A673 (cell line): ENCODE measurements at regions not wholly inside any gene's neighbourhood (a gene's known extent, or its start where the extent isn't known, plus 50 kb on each side); places are given as distances from the start of the nearest gene placed in this dataset.

Experiments used
- BruUV-seq: library from RNA; stranded (reverse); fragments of 400-500 nt; replicated peaks from 2 replicates; lab custom pipeline; 2021; lab: Mats Ljungman, UMichigan
- CTCF ChIA-PET: fragments of 300-600 bp; sonication (Branson Sonifier 250); formaldehyde crosslinking; loops from one replicate; lab custom pipeline; 2022; ENCODE audit warnings: antibody characterized with exemption; lab: Charles Lee
- POLR2A ChIA-PET: fragments of 300-600 bp; sonication (Branson Sonifier 250); formaldehyde crosslinking; loops from one replicate; lab custom pipeline; 2022; ENCODE audit warnings: antibody characterized with exemption; ENCODE audit not compliant: low non-redundant PET; lab: Charles Lee
- DNase-seq: peaks from one replicate; pipeline ENCODE4 v3.0.0-alpha.2; 2015; ENCODE audit warnings: low spot score
- H3K27ac ChIP-seq: fragments of 200-600 bp; sonication (generic); 2 replicates; pipeline ENCODE4 v1.5.1; 2016; ENCODE audit warnings: mixed run types, low read depth, mild to moderate bottlenecking, mixed read lengths, antibody characterized with exemption, low read length; ENCODE audit not compliant: poor library complexity, severe bottlenecking
- H3K27me3 ChIP-seq: fragments of 200-600 bp; sonication (generic); replicated peaks from 2 replicates; pipeline ENCODE4 v1.6.1; 2017; ENCODE audit warnings: mixed run types, low read depth, mild to moderate bottlenecking, mixed read lengths, antibody characterized with exemption, low read length; ENCODE audit not compliant: insufficient read depth, poor library complexity
- H3K36me3 ChIP-seq: fragments of 200-600 bp; sonication (generic); 2 replicates; pipeline ENCODE4 v1.6.1; 2016; ENCODE audit warnings: mixed run types, mild to moderate bottlenecking, mixed read lengths, antibody characterized with exemption, low read length; ENCODE audit not compliant: insufficient read depth, poor library complexity, severe bottlenecking
- H3K4me1 ChIP-seq: fragments of 200-600 bp; sonication (generic); 2 replicates; pipeline ENCODE4 v1.6.1; 2017; ENCODE audit warnings: mixed run types, mild to moderate bottlenecking, mixed read lengths, antibody characterized with exemption, low read length; ENCODE audit not compliant: insufficient read depth, poor library complexity, severe bottlenecking
- H3K4me3 ChIP-seq: fragments of 200-600 bp; sonication (generic); 2 replicates; pipeline ENCODE4 v1.5.1; 2016; ENCODE audit warnings: low read depth, mixed run types, mild to moderate bottlenecking, mixed read lengths, low read length; ENCODE audit not compliant: poor library complexity, severe bottlenecking
- H3K9me3 ChIP-seq: fragments of 200-600 bp; sonication (generic); 2 replicates; pipeline ENCODE4 v1.6.1; 2016; ENCODE audit warnings: mixed run types, low read depth, mild to moderate bottlenecking, mixed read lengths, antibody characterized with exemption, low read length; ENCODE audit not compliant: poor library complexity, severe bottlenecking
- EZH2 ChIP-seq: fragments of 200-600 bp; sonication (generic); IDR thresholded peaks from 2 replicates; pipeline ENCODE4 v1.6.1; 2017; ENCODE audit warnings: borderline replicate concordance, low read depth, mild to moderate bottlenecking, mixed read lengths, antibody characterized with exemption, low read length; ENCODE audit not compliant: poor library complexity, severe bottlenecking
- intact Hi-C: fragments of 100-400 bp; cut with micrococcal nuclease; formaldehyde crosslinking; loops from one replicate; pipeline ENCODE4 v1.10.0; 2022; ENCODE audit not compliant: unreplicated experiment
- TF ChIP-seq, protein P1 (sequence below): fragments of 300-800, 200-600 bp; sonication (generic); conservative IDR thresholded peaks from 2 replicates; pipeline ENCODE4 v1.5.1; 2017; ENCODE audit warnings: low read depth, mild to moderate bottlenecking, antibody characterized with exemption, low read length, moderate library complexity, mixed read lengths

DNA sequence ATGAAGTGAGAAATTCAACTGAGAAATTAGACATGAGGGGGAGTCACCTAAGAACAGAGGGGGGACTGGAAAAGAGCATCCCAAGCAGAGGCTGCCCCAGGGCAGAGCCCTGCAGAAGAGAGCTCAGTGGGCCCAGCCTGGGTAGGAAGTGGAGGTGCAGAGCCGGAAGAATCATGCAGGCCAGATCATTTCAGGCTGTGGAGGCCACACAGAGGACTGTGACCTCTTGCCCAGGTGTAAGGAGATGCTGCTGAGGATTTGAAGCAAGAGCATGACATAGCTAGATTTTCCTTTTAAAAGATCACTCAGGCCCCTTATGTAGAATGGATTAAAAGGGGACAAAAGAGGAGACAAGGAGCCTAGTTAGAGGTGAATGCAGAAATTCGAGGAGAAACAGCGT lies 63.9 kb upstream of the SPATA13 start:
- H3K27ac ChIP-seq = no peak overlapping the region
- no peak for DNase-seq
- H3K27me3 ChIP-seq = no peaks in the 10 kb centered on the region
- ChIA-PET CTCF (no interaction called here), POLR2A (no interaction called here)
- H3K4me3 ChIP-seq = no peak overlapping the region
- TF ChIP-seq, protein P1, sequence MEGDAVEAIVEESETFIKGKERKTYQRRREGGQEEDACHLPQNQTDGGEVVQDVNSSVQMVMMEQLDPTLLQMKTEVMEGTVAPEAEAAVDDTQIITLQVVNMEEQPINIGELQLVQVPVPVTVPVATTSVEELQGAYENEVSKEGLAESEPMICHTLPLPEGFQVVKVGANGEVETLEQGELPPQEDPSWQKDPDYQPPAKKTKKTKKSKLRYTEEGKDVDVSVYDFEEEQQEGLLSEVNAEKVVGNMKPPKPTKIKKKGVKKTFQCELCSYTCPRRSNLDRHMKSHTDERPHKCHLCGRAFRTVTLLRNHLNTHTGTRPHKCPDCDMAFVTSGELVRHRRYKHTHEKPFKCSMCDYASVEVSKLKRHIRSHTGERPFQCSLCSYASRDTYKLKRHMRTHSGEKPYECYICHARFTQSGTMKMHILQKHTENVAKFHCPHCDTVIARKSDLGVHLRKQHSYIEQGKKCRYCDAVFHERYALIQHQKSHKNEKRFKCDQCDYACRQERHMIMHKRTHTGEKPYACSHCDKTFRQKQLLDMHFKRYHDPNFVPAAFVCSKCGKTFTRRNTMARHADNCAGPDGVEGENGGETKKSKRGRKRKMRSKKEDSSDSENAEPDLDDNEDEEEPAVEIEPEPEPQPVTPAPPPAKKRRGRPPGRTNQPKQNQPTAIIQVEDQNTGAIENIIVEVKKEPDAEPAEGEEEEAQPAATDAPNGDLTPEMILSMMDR = no peak
- TF ChIP-seq EZH2 = no peak
- intact Hi-C loops = no loop called here
- H3K36me3 ChIP-seq = no peaks in the 10 kb centered on the region
- BruUV-seq = no TSS peak
- H3K4me1 ChIP-seq = peaks cover 10% of the 10 kb centered on the region
- H3K9me3 ChIP-seq = no peaks in the 10 kb centered on the region

GRCh38 chr13:24097064-24097463 lies 63.5 kb upstream of the SPATA13 start:
- ChIA-PET CTCF (no interaction called here), POLR2A (no interaction called here)
- H3K9me3 ChIP-seq = no peaks in the 10 kb centered on the region
- TF ChIP-seq EZH2 = no peak
- TF ChIP-seq, protein P1 = no peak
- no peaks in the 10 kb centered on the region for H3K27me3 ChIP-seq
- no TSS peak for BruUV-seq
- DNase-seq = peak; percentile 52
- no peak overlapping the region for H3K27ac ChIP-seq
- intact Hi-C loops = no loop called here
- no peaks in the 10 kb centered on the region for H3K36me3 ChIP-seq
- no peak overlapping the region for H3K4me3 ChIP-seq
- peaks cover 10% of the 10 kb centered on the region for H3K4me1 ChIP-seq

GRCh38 chr13:24097667-24098066 lies 62.9 kb upstream of the SPATA13 start:
- H3K36me3 ChIP-seq = no peaks in the 10 kb centered on the region
- POLR2A ChIA-PET = no interaction called here
- BruUV-seq = no TSS peak

More at GRCh38 chr13:24097667-24098066, 62.9 kb upstream of the SPATA13 start:
- Histone ChIP-seq H3K4me1 (peaks cover 10% of the 10 kb centered on the region), H3K4me3 (no peak overlapping the region), H3K27ac (no peak overlapping the region), H3K9me3 (no peaks in the 10 kb centered on the region), H3K27me3 (no peaks in the 10 kb centered on the region)
- intact Hi-C loops = no loop called here
- CTCF ChIA-PET = no interaction called here
- TF ChIP-seq, protein P1 = no peak
- no peak for TF ChIP-seq EZH2
- no peak for DNase-seq
